OCI-LY7 (cell line): ENCODE measurements at regions not wholly inside any gene's neighbourhood (a gene's known extent, or its start where the extent isn't known, plus 50 kb on each side); places are given as distances from the start of the nearest gene placed in this dataset.

Source experiments
- BruUV-seq: library from RNA; stranded (reverse); fragments of 400-500 nt; replicated peaks from 2 replicates; lab custom pipeline; 2021; lab: Mats Ljungman, UMichigan
- CTCF ChIA-PET: fragments of 300-600 bp; sonication (Branson Sonifier 250); formaldehyde crosslinking; loops from one replicate; lab custom pipeline; 2022; ENCODE audit warnings: antibody characterized with exemption; ENCODE audit not compliant: unreplicated experiment; lab: Charles Lee
- POLR2A ChIA-PET: fragments of 300-600 bp; sonication (Branson Sonifier 250); formaldehyde crosslinking; loops from one replicate; lab custom pipeline; 2022; ENCODE audit warnings: antibody characterized with exemption; lab: Charles Lee
- DNase-seq: peaks from one replicate; pipeline ENCODE4 v3.0.0-alpha.2; 2015; ENCODE audit warnings: low spot score
- H2AFZ ChIP-seq: fragments of 200-600 bp; sonication (generic), shearing (Covaris generic); 2 replicates; pipeline ENCODE4 v1.6.1; 2014; ENCODE audit warnings: mild to moderate bottlenecking, antibody characterized with exemption, low read length, moderate library complexity
- H3K27ac ChIP-seq: fragments of 200-600 bp; sonication (generic); 2 replicates; pipeline ENCODE4 v1.5.1; 2014; ENCODE audit warnings: mixed run types, low read depth, mild to moderate bottlenecking, moderate library complexity, low read length, inconsistent platforms; ENCODE audit not compliant: poor library complexity, severe bottlenecking
- H3K36me3 ChIP-seq: fragments of 200-600 bp; sonication (generic); 2 replicates; pipeline ENCODE4 v1.6.1; 2014; ENCODE audit warnings: mild to moderate bottlenecking, antibody characterized with exemption, low read length, moderate library complexity, mixed read lengths; ENCODE audit not compliant: insufficient read depth
- H3K4me1 ChIP-seq: fragments of 200-600 bp; sonication (generic); 2 replicates; pipeline ENCODE4 v1.5.1; 2014; ENCODE audit warnings: mild to moderate bottlenecking, low read length; ENCODE audit not compliant: insufficient read depth, poor library complexity, severe bottlenecking
- H3K4me2 ChIP-seq: fragments of 200-600 bp; sonication (generic); 2 replicates; pipeline ENCODE4 v1.6.1; 2014; ENCODE audit warnings: mild to moderate bottlenecking, low read length
- H3K4me3 ChIP-seq: fragments of 200-600 bp; sonication (generic); 2 replicates; pipeline ENCODE4 v1.5.1; 2014; ENCODE audit warnings: mild to moderate bottlenecking, low read depth, low read length; ENCODE audit not compliant: poor library complexity, severe bottlenecking
- H3K79me2 ChIP-seq: fragments of 200-600 bp; sonication (generic); 2 replicates; pipeline ENCODE4 v1.6.1; 2016; ENCODE audit warnings: low read depth, mild to moderate bottlenecking, low read length, moderate library complexity, mixed read lengths; ENCODE audit not compliant: insufficient read depth
- H3K9me2 ChIP-seq: fragments of 200-600 bp; sonication (generic); 2 replicates; pipeline ENCODE4 v1.6.1; 2016; ENCODE audit warnings: mild to moderate bottlenecking, low read length, mixed read lengths; ENCODE audit not compliant: insufficient read depth
- H3K9me3 ChIP-seq: fragments of 200-600 bp; sonication (generic); 2 replicates; pipeline ENCODE4 v1.6.1; 2014; ENCODE audit warnings: mild to moderate bottlenecking, mixed run types, low read length, mixed read lengths
- H4K20me1 ChIP-seq: fragments of 200-600 bp; sonication (generic); 2 replicates; pipeline ENCODE4 v1.6.1; 2014; ENCODE audit warnings: mild to moderate bottlenecking, antibody characterized with exemption, low read length, moderate library complexity, mixed read lengths; ENCODE audit not compliant: insufficient read depth
- CTCF ChIP-seq: fragments of 200-600 bp; sonication (generic); conservative IDR thresholded peaks from 2 replicates; pipeline ENCODE4 v1.5.1; 2014; ENCODE audit warnings: mild to moderate bottlenecking, antibody characterized with exemption, low read length, moderate library complexity, mixed read lengths
- EZH2phosphoT487 ChIP-seq: fragments of 200-600 bp; sonication (generic); IDR thresholded peaks from 2 replicates; pipeline ENCODE4 v1.6.1; 2018; ENCODE audit warnings: low read depth, borderline replicate concordance, mild to moderate bottlenecking, mixed run types, antibody characterized with exemption, low read length, moderate library complexity, mixed read lengths
- intact Hi-C: fragments of 100-400 bp; cut with micrococcal nuclease; formaldehyde crosslinking; loops from one replicate; pipeline ENCODE4 v1.10.0; 2022; ENCODE audit not compliant: unreplicated experiment

DNA sequence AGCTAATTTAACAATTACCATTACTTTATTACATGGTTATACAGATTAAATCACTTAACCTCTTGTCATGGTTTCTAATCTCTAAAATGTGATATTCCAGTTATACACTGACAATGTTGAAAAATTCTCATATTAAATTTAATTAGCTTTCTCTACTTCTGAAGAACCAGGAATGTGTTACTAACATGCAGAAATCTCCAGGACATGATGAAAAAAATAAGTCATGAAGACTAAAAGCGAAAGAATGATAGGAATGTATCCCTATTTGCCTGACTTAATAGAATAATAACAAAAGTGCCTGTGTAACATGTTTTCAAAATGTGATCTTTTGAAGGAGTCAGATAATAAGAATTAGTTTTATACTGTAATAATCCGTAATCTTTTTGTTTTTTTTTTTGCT is 2823.7 kb upstream of the PCDH20 start:
- DNase-seq: no peak
- intact Hi-C loops: no loop called here
- H2AFZ ChIP-seq: no peak overlapping the region
- no peak overlapping the region for H3K4me3 ChIP-seq
- no peak overlapping the region for H3K4me2 ChIP-seq
- POLR2A ChIA-PET: no interaction called here
- CTCF ChIA-PET: no interaction called here
- no peaks in the 10 kb centered on the region for H3K79me2 ChIP-seq
- H3K4me1 ChIP-seq: no peaks in the 10 kb centered on the region
- no peaks in the 10 kb centered on the region for H4K20me1 ChIP-seq
- H3K9me3 ChIP-seq: no peaks in the 10 kb centered on the region
- no peaks in the 10 kb centered on the region for H3K9me2 ChIP-seq
- no peak overlapping the region for H3K27ac ChIP-seq
- no TSS peak for BruUV-seq
- no peaks in the 10 kb centered on the region for H3K36me3 ChIP-seq
- no peak for TF ChIP-seq CTCF
- TF ChIP-seq EZH2phosphoT487: no peak

GRCh38 chr13:64234255-64234654 is 2818.6 kb upstream of the PCDH20 start:
- Histone ChIP-seq H3K36me3 (no peaks in the 10 kb centered on the region), H3K4me1 (no peaks in the 10 kb centered on the region), H3K9me2 (no peaks in the 10 kb centered on the region), H3K4me2 (no peak overlapping the region), H3K79me2 (no peaks in the 10 kb centered on the region), H3K27ac (no peak overlapping the region), H3K4me3 (no peak overlapping the region), H2AFZ (no peak overlapping the region), H4K20me1 (no peaks in the 10 kb centered on the region), H3K9me3 (no peaks in the 10 kb centered on the region)
- intact Hi-C loops: no loop called here
- no TSS peak for BruUV-seq
- DNase-seq: no peak
- TF ChIP-seq CTCF: no peak
- no peak for TF ChIP-seq EZH2phosphoT487
- ChIA-PET POLR2A (interaction anchor here (0.7 kb wide), 1 partner anchor 32 kb away, joined by 3 read pairs; no protein-coding TSS in a partner anchor), CTCF (no interaction called here)

DNA sequence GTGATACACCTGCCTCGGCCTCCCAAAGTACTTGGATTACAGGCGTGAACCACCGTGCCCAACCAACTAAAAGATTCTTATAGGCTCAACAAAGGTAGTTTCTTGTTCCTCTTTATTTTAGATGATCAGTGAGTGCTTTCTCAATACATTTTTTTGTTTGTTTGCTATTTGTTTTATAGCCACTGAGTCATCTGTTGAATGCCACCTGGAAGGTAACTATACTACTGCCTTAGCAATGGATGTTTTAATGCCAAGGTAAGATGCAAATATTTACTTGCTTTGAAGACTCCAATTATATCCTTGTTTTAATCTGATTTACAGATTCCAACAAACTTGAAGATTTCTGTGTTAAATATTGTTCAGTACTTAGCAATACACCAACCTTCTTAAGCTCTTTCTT is 2807.4 kb upstream of the PCDH20 start:
- Histone ChIP-seq H3K4me3 (no peak overlapping the region), H4K20me1 (no peaks in the 10 kb centered on the region), H3K9me2 (no peaks in the 10 kb centered on the region), H2AFZ (no peak overlapping the region), H3K4me2 (no peak overlapping the region), H3K79me2 (no peaks in the 10 kb centered on the region), H3K4me1 (no peaks in the 10 kb centered on the region), H3K9me3 (no peaks in the 10 kb centered on the region), H3K36me3 (no peaks in the 10 kb centered on the region), H3K27ac (no peak overlapping the region)
- POLR2A ChIA-PET: interaction anchor here (0.7 kb wide), 1 partner anchor 25 kb away, joined by 3 read pairs; no protein-coding TSS in a partner anchor
- BruUV-seq: no TSS peak
- TF ChIP-seq EZH2phosphoT487 (no peak), CTCF (no peak)
- intact Hi-C loops: no loop called here
- DNase-seq: no peak
- CTCF ChIA-PET: no interaction called here
